HUES64 (cell line): ENCODE measurements at regions not wholly inside any gene's neighbourhood (a gene's known extent, or its start where the extent isn't known, plus 50 kb on each side); places are given as distances from the start of the nearest gene placed in this dataset.

Experiments
- H3K27ac ChIP-seq: 2 replicates; pipeline ENCODE4 v1.7.0; 2013; ENCODE audit warnings: low read depth, low read length, inconsistent platforms
- H3K27me3 ChIP-seq: 2 replicates; pipeline ENCODE4 v1.6.1; 2013; ENCODE audit warnings: mild to moderate bottlenecking, low read length; ENCODE audit not compliant: insufficient read depth
- H3K36me3 ChIP-seq: 2 replicates; pipeline ENCODE4 v1.6.1; 2013; ENCODE audit warnings: mild to moderate bottlenecking, low read length; ENCODE audit not compliant: insufficient read depth
- H3K4me1 ChIP-seq: 2 replicates; pipeline ENCODE4 v1.6.1; 2013; ENCODE audit warnings: mild to moderate bottlenecking, low read length, moderate library complexity; ENCODE audit not compliant: insufficient read depth
- H3K4me3 ChIP-seq: 2 replicates; pipeline ENCODE4 v1.5.1; 2013; ENCODE audit warnings: mild to moderate bottlenecking, low read length, moderate library complexity
- H3K9ac ChIP-seq: 2 replicates; pipeline ENCODE4 v1.6.1; 2013; ENCODE audit warnings: mild to moderate bottlenecking, low read depth, low read length
- H3K9me3 ChIP-seq: 2 replicates; pipeline ENCODE4 v1.6.1; 2013; ENCODE audit warnings: low read depth, low read length; ENCODE audit not compliant: insufficient read depth
- WGBS: fragments of 150-250, 120-280 bp; methylation state at CpG from one replicate; pipeline ENCODE4 v1.1.7; 2013; ENCODE audit warnings: missing lambda C conversion rate; 5-methylcytosine and 5-hydroxymethylcytosine counted together

DNA sequence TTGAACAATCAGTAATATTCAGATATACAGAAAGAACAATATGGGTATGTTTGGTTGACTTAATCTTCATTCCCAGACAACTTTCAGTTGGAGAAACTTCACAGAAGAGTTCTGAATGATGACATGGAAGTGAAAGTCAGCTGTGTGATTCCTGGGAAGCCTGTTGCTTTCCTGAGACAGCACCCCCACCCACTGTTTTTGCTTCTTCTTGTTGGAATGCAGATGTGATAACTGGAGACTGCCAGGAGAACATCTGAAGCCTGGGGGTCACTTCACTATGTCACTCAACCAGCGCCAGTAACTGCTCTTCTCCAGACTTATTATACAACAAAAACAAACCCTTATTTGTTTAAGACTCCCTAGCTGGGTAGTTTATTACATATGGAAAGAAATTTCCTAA is 599.4 kb downstream of the ZIC1 start:
- WGBS = 100% methylated on average over 1 of the region's 1 CpG
- no peak overlapping the region for H3K9ac ChIP-seq
- peaks cover 20% of the 10 kb centered on the region for H3K4me1 ChIP-seq
- H3K4me3 ChIP-seq = no peak overlapping the region
- no peaks in the 10 kb centered on the region for H3K36me3 ChIP-seq
- no peaks in the 10 kb centered on the region for H3K9me3 ChIP-seq
- no peak overlapping the region for H3K27ac ChIP-seq
- no peaks in the 10 kb centered on the region for H3K27me3 ChIP-seq

DNA sequence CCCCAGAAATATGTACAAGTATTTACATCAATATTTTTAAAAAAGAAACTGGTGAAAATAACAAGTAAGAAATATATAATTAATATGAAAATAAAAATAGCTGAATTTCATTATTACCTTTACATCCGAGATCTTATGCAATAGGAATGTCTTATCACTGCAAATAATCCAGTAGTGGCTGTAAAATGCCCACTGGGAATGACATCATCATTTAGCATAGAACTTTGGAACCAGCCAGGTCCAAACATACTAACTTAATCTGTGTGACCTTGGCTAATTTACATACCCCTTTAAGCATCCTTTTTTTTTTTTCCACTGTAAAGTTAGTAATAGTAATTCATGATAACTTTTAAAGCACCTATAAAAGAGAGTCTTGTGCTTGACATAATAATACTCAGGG is 611.7 kb downstream of the ZIC1 start:
- Histone ChIP-seq H3K4me1 (no peaks in the 10 kb centered on the region), H3K27ac (no peak overlapping the region), H3K9ac (no peak overlapping the region), H3K36me3 (no peaks in the 10 kb centered on the region), H3K4me3 (no peak overlapping the region), H3K9me3 (no peaks in the 10 kb centered on the region), H3K27me3 (no peaks in the 10 kb centered on the region)
- WGBS = 88% methylated on average over 1 of the region's 1 CpG

DNA sequence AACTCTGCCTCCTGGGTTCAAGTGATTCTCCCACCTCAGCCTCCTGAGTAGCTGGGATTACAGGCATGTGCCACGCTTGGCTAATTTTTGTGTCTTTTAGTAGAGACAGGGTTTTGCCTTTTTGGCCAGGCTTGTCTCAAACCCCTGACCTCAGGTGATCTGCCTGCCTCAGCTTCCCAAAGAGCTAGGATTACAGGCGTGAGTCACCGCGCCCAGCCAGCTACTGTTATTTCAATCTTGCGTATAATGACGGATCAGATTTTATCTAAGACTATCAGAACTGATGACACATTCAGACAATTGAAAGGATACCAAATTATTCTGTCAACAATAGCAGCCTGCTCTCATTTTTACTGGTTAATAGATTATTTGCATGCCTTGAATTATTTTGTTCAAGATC is 612.2 kb downstream of the ZIC1 start:
- 92% methylated on average over 6 of the region's 6 CpGs for WGBS
- no peaks in the 10 kb centered on the region for H3K27me3 ChIP-seq
- H3K27ac ChIP-seq = no peak overlapping the region
- no peak overlapping the region for H3K9ac ChIP-seq
- H3K4me1 ChIP-seq = no peaks in the 10 kb centered on the region
- no peak overlapping the region for H3K4me3 ChIP-seq
- no peaks in the 10 kb centered on the region for H3K9me3 ChIP-seq
- H3K36me3 ChIP-seq = no peaks in the 10 kb centered on the region

DNA sequence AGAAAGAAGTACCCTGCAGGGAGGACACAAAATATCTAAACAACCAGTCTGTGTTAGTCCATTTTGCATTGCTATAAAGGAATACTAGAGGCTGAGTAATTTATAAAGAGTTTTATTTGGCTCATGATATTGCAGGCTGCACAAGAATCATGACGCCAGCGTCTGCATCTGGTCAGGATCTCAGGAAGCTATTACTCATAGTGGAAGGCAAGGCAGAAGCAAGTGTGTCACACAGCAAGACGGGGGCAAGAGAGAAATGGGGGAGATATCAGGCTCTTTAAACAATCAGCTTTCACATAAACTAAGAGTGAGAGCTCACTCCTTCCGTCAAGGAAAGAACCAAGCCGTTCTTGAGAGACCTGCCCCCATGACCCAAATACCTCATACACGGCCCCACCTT is 614.8 kb downstream of the ZIC1 start:
- 91% methylated on average over 6 of the region's 6 CpGs for WGBS
- Histone ChIP-seq H3K36me3 (no peaks in the 10 kb centered on the region), H3K9ac (no peak overlapping the region), H3K4me3 (no peak overlapping the region), H3K4me1 (no peaks in the 10 kb centered on the region), H3K27me3 (no peaks in the 10 kb centered on the region), H3K27ac (no peak overlapping the region), H3K9me3 (no peaks in the 10 kb centered on the region)

DNA sequence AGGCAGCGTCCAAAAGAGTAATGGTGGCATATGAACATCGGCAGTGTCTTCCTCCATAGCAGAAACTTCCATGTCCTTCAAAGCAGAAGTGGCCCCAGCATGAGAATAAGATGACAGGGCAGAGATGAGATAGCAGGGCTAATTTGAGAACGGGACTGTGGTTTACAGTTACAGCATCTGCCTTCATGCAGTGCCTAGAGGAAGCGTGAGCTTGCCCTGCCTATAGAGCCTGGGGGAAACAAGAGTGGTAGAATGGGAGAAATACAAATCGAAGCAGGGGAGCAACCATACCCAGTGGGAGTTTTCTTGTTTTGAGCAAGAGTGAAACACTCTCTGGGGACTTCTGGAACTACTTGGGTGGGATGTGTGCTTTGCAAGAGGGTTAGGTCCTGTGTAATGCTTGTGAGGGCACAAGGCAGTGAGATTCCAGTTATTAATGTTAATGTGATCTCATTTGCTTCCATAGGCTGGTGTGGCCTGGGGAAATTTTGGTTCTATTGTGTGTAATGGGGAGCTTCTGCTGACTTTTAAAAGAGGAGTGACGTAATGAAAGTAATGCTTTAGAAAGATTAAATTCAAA is 616.9 kb downstream of the ZIC1 start:
- H3K4me1 ChIP-seq = no peaks in the 10 kb centered on the region
- no peaks in the 10 kb centered on the region for H3K27me3 ChIP-seq
- H3K9ac ChIP-seq = no peak overlapping the region
- 94% methylated on average over 6 of the region's 6 CpGs for WGBS
- no peaks in the 10 kb centered on the region for H3K9me3 ChIP-seq
- no peak overlapping the region for H3K27ac ChIP-seq
- no peaks in the 10 kb centered on the region for H3K36me3 ChIP-seq
- H3K4me3 ChIP-seq = no peak overlapping the region

DNA sequence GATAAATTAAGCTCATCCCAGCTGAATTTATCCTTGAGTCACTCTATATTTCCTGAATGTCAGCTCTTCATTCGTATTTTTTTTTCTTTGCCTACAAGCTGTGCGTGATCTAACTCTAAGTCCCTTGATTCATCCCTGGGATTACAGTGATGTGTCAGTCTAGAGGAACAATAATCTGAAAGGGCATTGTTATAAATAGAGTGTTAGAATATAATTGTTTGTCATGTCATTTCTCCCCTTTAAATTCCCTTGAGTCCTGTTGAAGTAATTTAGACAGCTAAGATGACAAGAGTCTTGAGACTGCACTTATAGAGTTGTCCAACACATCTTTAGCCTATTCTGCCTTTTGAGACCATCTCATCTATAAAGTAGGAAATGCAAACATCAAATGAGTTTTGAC is 621.8 kb downstream of the ZIC1 start:
- Histone ChIP-seq H3K9ac (no peak overlapping the region), H3K4me3 (no peak overlapping the region), H3K27ac (no peak overlapping the region), H3K4me1 (no peaks in the 10 kb centered on the region), H3K27me3 (no peaks in the 10 kb centered on the region), H3K9me3 (no peaks in the 10 kb centered on the region), H3K36me3 (no peaks in the 10 kb centered on the region)
- WGBS = 95% methylated on average over 2 of the region's 2 CpGs

DNA sequence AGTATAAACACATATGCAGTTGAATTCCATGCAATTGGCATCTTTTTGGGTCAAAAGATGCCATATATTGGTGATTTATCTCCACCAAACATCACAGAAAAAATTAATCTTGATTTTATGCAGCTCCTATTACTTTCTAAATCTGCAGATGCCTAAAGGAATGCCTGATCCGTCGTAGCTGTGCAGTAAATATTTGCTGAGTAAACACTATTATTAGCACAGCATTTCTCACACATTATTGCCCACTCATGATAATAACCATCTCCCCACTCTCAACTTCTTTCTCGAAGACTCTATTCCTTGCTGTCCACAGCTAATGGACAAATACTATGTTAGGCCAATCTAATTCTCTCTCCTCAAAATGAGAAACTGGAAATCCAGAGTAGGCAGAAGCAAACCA is 625.2 kb downstream of the ZIC1 start:
- H3K9ac ChIP-seq = no peak overlapping the region
- WGBS = 93% methylated on average over 3 of the region's 3 CpGs
- H3K4me1 ChIP-seq = peaks cover 10% of the 10 kb centered on the region
- no peaks in the 10 kb centered on the region for H3K36me3 ChIP-seq
- H3K9me3 ChIP-seq = no peaks in the 10 kb centered on the region
- H3K27ac ChIP-seq = no peak overlapping the region
- H3K4me3 ChIP-seq = no peak overlapping the region
- no peaks in the 10 kb centered on the region for H3K27me3 ChIP-seq

DNA sequence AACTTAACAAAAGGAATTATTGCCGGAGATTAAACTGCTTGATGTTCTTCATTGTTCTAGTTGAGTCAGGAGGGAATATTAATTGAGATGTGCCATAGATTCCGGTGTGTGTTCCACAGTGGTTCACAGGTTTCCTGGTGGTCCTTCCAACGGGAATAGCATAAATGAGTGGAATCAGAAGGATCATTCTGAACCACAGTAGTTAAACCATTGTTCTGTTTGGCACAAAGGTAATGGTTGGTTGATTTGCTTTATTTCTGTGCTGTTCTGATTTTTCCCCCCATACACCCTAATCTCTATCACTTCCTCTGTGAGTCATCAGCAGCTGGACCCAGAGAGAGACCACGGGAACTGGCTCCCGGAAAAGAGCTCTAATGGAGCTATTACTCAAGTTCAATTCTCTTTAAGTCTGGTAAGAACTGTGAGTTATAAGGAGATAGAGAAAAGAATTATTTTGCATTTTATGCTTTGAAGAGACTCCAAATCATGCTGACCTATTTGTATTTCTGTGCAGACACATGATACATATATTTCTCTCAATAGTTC is 627.2 kb downstream of the ZIC1 start:
- H3K9me3 ChIP-seq = no peaks in the 10 kb centered on the region
- H3K27ac ChIP-seq = no peak overlapping the region
- 94% methylated on average over 5 of the region's 5 CpGs for WGBS
- no peaks in the 10 kb centered on the region for H3K36me3 ChIP-seq
- peaks cover 10% of the 10 kb centered on the region for H3K4me1 ChIP-seq
- H3K9ac ChIP-seq = no peak overlapping the region
- no peaks in the 10 kb centered on the region for H3K27me3 ChIP-seq
- no peak overlapping the region for H3K4me3 ChIP-seq

DNA sequence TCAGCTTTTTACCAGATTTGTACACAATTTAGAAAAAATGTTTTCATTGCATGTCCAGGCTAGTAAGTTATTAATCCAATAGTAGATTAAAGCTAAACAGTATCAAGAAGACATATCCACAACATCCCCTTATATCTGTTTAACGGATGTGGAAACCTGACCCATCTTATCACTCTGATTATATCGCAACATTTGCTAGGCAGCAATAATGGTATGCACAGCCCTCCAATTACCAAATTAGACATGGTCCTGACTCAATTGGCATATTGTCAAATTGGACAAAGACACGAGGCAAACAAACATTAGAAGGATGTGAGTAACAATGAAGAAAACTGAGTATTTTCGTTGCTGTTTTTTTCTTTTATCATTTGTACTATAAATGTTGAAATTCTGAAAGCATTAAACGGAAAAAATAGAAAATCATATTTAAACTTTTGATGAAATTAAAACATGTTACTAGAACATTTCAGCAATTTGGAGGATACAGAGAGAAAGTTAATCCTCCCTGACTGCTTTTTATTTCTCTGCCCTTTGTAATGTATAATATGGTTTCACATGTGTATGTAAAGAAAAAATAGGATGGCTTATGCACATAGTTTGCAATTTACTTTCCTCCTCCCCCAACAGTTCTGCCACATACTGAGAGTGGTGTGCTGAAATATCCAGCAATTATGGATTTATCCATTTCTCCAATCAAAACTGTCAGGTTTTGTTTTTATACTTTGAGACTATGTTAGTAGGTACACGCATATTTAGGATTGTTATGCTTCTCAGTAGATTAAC is 633.7 kb downstream of the ZIC1 start:
- H3K27ac ChIP-seq = no peak overlapping the region
- H3K27me3 ChIP-seq = no peaks in the 10 kb centered on the region
- no peaks in the 10 kb centered on the region for H3K9me3 ChIP-seq
- no peak overlapping the region for H3K9ac ChIP-seq
- 0 out of 2 replicates have a peak, but pooled peaks cover 7% of the 10 kb centered on the region for H3K4me1 ChIP-seq
- WGBS = 95% methylated on average over 3 of the region's 6 CpGs
- no peaks in the 10 kb centered on the region for H3K36me3 ChIP-seq
- H3K4me3 ChIP-seq = no peak overlapping the region

DNA sequence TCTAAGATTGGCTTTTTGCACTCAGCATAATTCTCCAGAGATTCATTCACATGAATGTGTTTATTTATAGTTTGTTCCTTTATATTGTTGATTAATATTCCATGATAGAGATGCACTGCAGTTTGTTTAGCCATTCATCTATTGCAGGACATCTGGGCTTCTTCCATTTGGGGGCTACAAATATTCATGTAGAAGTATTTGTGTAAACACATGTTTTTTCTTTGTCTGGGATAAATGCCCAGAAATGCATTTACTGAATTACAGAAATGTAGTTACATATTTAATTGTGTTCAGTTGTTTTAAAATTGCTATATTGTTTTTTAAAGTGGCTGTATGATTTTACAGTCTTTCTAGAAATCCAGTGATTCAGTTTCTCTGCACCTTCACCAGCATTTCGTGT is 635.0 kb downstream of the ZIC1 start:
- Histone ChIP-seq H3K27ac (no peak overlapping the region), H3K4me1 (0 out of 2 replicates have a peak, but pooled peaks cover 7% of the 10 kb centered on the region), H3K4me3 (no peak overlapping the region), H3K9ac (no peak overlapping the region), H3K27me3 (no peaks in the 10 kb centered on the region), H3K9me3 (no peaks in the 10 kb centered on the region), H3K36me3 (no peaks in the 10 kb centered on the region)
- WGBS = 83% methylated on average over 1 of the region's 1 CpG

DNA sequence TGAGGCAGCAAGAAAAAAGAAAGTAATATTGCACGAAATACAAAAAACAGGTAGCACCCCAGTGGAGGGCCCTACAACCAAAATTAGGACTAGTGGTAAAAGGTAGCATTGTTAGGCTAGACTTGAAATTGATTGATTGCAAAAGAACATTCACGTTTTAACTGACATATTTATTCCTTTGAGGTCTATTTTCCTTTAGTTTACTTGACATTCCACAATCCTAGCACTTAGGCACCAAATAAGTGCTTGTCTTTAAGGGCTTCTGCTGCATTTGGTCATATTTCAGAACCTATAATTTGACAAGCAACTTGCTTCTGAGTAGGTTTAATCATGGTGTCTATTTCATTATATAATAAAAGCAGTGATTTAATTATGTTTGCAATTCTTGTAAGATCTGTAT is 642.7 kb upstream of the AGTR1 start:
- no peak overlapping the region for H3K9ac ChIP-seq
- WGBS = 79% methylated on average over 2 of the region's 2 CpGs
- no peaks in the 10 kb centered on the region for H3K4me1 ChIP-seq
- H3K27me3 ChIP-seq = no peaks in the 10 kb centered on the region
- H3K27ac ChIP-seq = no peak overlapping the region
- no peak overlapping the region for H3K4me3 ChIP-seq
- no peaks in the 10 kb centered on the region for H3K9me3 ChIP-seq
- H3K36me3 ChIP-seq = no peaks in the 10 kb centered on the region
